BLaER1 (cell line): ENCODE measurements at regions not wholly inside any gene's neighbourhood (a gene's known extent, or its start where the extent isn't known, plus 50 kb on each side); places are given as distances from the start of the nearest gene placed in this dataset.
"Not testable (repeated sequence)": the region's sequence is repeated elsewhere in the genome, so short reads cannot be mapped to it uniquely, and the experiment has no call there.

ENCODE experiments used
- H3K27ac ChIP-seq: shearing (Covaris generic); formaldehyde crosslinking; 2 replicates; pipeline ENCODE4 v1.8.1; 2022
- H3K27me3 ChIP-seq: shearing (Covaris generic); formaldehyde crosslinking; 2 replicates; pipeline ENCODE4 v1.8.1; 2022
- H3K36me3 ChIP-seq: shearing (Covaris generic); formaldehyde crosslinking; 2 replicates; pipeline ENCODE4 v1.8.1; 2022
- H3K4me1 ChIP-seq: shearing (Covaris generic); formaldehyde crosslinking; 2 replicates; pipeline ENCODE4 v1.8.1; 2022
- H3K4me2 ChIP-seq: shearing (Covaris generic); formaldehyde crosslinking; 2 replicates; pipeline ENCODE4 v1.8.1; 2022
- H3K4me3 ChIP-seq: shearing (Covaris generic); formaldehyde crosslinking; 2 replicates; pipeline ENCODE4 v1.8.1; 2022
- H3K9ac ChIP-seq: shearing (Covaris generic); formaldehyde crosslinking; 2 replicates; pipeline ENCODE4 v1.8.1; 2022
- H3K9me3 ChIP-seq: shearing (Covaris generic); formaldehyde crosslinking; 2 replicates; pipeline ENCODE4 v1.8.1; 2022
- H4K20me1 ChIP-seq: shearing (Covaris generic); formaldehyde crosslinking; 2 replicates; pipeline ENCODE4 v1.8.1; 2022
- Cebpa-rat ChIP-seq: shearing (Covaris generic); IDR thresholded peaks from 2 replicates; pipeline ENCODE4 v1.8.1; 2022

- H3K9ac ChIP-seq, result no peak overlapping the region
- no peaks in the 10 kb centered on the region for H3K36me3 ChIP-seq
- no peaks in the 10 kb centered on the region for H4K20me1 ChIP-seq
- H3K27me3 ChIP-seq, result no peaks in the 10 kb centered on the region
- no peak overlapping the region for H3K4me2 ChIP-seq
- no peak overlapping the region for H3K27ac ChIP-seq
- no peak overlapping the region for H3K4me3 ChIP-seq
- H3K4me1 ChIP-seq, result no peaks in the 10 kb centered on the region
- H3K9me3 ChIP-seq, result 0 out of 2 replicates have a peak, but pooled peaks cover under 1% of the 10 kb centered on the region
- TF ChIP-seq Cebpa-rat, result no peak
Observed at GRCh38 chr1:30000266-30000665, 723.1 kb downstream of the MATN1 start.

GRCh38 chr1:29999595-29999994 is 723.8 kb downstream of the MATN1 start:
- no peak for TF ChIP-seq Cebpa-rat
- Histone ChIP-seq H3K27ac (no peak overlapping the region), H3K9ac (no peak overlapping the region), H4K20me1 (no peaks in the 10 kb centered on the region), H3K9me3 (peaks cover 7% of the 10 kb centered on the region; the same call in 1 of the 2 replicates), H3K4me3 (no peak overlapping the region), H3K27me3 (no peaks in the 10 kb centered on the region), H3K36me3 (no peaks in the 10 kb centered on the region), H3K4me1 (no peaks in the 10 kb centered on the region), H3K4me2 (no peak overlapping the region)

- Histone ChIP-seq H3K4me3 (no peak overlapping the region), H4K20me1 (no peaks in the 10 kb centered on the region), H3K4me1 (no peaks in the 10 kb centered on the region), H3K36me3 (no peaks in the 10 kb centered on the region), H3K27me3 (no peaks in the 10 kb centered on the region), H3K4me2 (no peak overlapping the region), H3K27ac (no peak overlapping the region), H3K9me3 (peaks cover 12% of the 10 kb centered on the region), H3K9ac (no peak overlapping the region)
- TF ChIP-seq Cebpa-rat, result no peak
Observed at GRCh38 chr1:29998686-29999085, 724.7 kb downstream of the MATN1 start.

- H3K9ac ChIP-seq, H4K20me1 ChIP-seq, H3K27ac ChIP-seq, H3K4me2 ChIP-seq, H3K4me1 ChIP-seq, H3K27me3 ChIP-seq, H3K4me3 ChIP-seq, H3K36me3 ChIP-seq: not testable (repeated sequence)
- H3K9me3 ChIP-seq, result peaks cover 21% of the 10 kb centered on the region
Observed at GRCh38 chr1:29997818-29998217, 725.6 kb downstream of the MATN1 start.

- Histone ChIP-seq H3K4me3 (no peak overlapping the region), H3K9me3 (peaks cover 22% of the 10 kb centered on the region), H3K4me1 (no peaks in the 10 kb centered on the region), H3K27me3 (no peaks in the 10 kb centered on the region), H3K36me3 (no peaks in the 10 kb centered on the region), H4K20me1 (no peaks in the 10 kb centered on the region), H3K27ac (no peak overlapping the region), H3K9ac (no peak overlapping the region), H3K4me2 (no peak overlapping the region)
- no peak for TF ChIP-seq Cebpa-rat
Observed at GRCh38 chr1:29993950-29994349, 729.4 kb downstream of the MATN1 start.

- no peaks in the 10 kb centered on the region for H3K4me1 ChIP-seq
- H3K27ac ChIP-seq, result no peak overlapping the region
- H4K20me1 ChIP-seq, result no peaks in the 10 kb centered on the region
- H3K4me2 ChIP-seq, result no peak overlapping the region
- H3K36me3 ChIP-seq, result no peaks in the 10 kb centered on the region
- TF ChIP-seq Cebpa-rat, result no peak
- no peaks in the 10 kb centered on the region for H3K27me3 ChIP-seq
- H3K9ac ChIP-seq, result no peak overlapping the region
- H3K4me3 ChIP-seq, result no peak overlapping the region
- peaks cover 22% of the 10 kb centered on the region for H3K9me3 ChIP-seq
Observed at GRCh38 chr1:29991815-29992214, 731.6 kb downstream of the MATN1 start.

- Histone ChIP-seq H3K4me2 (no peak overlapping the region), H3K36me3 (no peaks in the 10 kb centered on the region), H3K9me3 (peaks cover 22% of the 10 kb centered on the region), H3K9ac (no peak overlapping the region), H3K27ac (no peak overlapping the region), H4K20me1 (no peaks in the 10 kb centered on the region), H3K4me1 (no peaks in the 10 kb centered on the region), H3K4me3 (no peak overlapping the region), H3K27me3 (no peaks in the 10 kb centered on the region)
- TF ChIP-seq Cebpa-rat, result no peak
Observed at GRCh38 chr1:29991025-29991424, 732.4 kb downstream of the MATN1 start.

GRCh38 chr1:29990304-29990703 is 733.1 kb downstream of the MATN1 start:
- no peak overlapping the region for H3K9ac ChIP-seq
- no peaks in the 10 kb centered on the region for H3K27me3 ChIP-seq
- H3K36me3 ChIP-seq, result no peaks in the 10 kb centered on the region
- no peak overlapping the region for H3K4me2 ChIP-seq
- H4K20me1 ChIP-seq, result no peaks in the 10 kb centered on the region
- H3K27ac ChIP-seq, result no peak overlapping the region
- peaks cover 22% of the 10 kb centered on the region for H3K9me3 ChIP-seq
- no peak for TF ChIP-seq Cebpa-rat
- H3K4me3 ChIP-seq, result no peak overlapping the region
- H3K4me1 ChIP-seq, result no peaks in the 10 kb centered on the region

- no peak overlapping the region for H3K4me2 ChIP-seq
- H4K20me1 ChIP-seq, result no peaks in the 10 kb centered on the region
- no peak overlapping the region for H3K27ac ChIP-seq
- no peaks in the 10 kb centered on the region for H3K36me3 ChIP-seq
- H3K9ac ChIP-seq, result no peak overlapping the region
- no peaks in the 10 kb centered on the region for H3K4me1 ChIP-seq
- H3K9me3 ChIP-seq, result no peaks in the 10 kb centered on the region
- no peak overlapping the region for H3K4me3 ChIP-seq
- no peak for TF ChIP-seq Cebpa-rat
- H3K27me3 ChIP-seq, result no peaks in the 10 kb centered on the region
Observed at GRCh38 chr1:29986986-29987385, 736.4 kb downstream of the MATN1 start.

- Histone ChIP-seq H3K36me3 (no peaks in the 10 kb centered on the region), H3K4me2 (no peak overlapping the region), H3K27me3 (no peaks in the 10 kb centered on the region), H3K9ac (no peak overlapping the region), H3K9me3 (no peaks in the 10 kb centered on the region), H3K4me1 (no peaks in the 10 kb centered on the region), H4K20me1 (no peaks in the 10 kb centered on the region), H3K27ac (no peak overlapping the region), H3K4me3 (no peak overlapping the region)
- no peak for TF ChIP-seq Cebpa-rat
Observed at GRCh38 chr1:29985606-29985945, 737.8 kb downstream of the MATN1 start.

GRCh38 chr1:29984862-29985605 is 738.4 kb downstream of the MATN1 start:
- no peak for TF ChIP-seq Cebpa-rat
- H3K27ac ChIP-seq, result no peak overlapping the region
- no peaks in the 10 kb centered on the region for H3K36me3 ChIP-seq
- no peaks in the 10 kb centered on the region for H3K27me3 ChIP-seq
- no peak overlapping the region for H3K4me2 ChIP-seq
- H4K20me1 ChIP-seq, result no peaks in the 10 kb centered on the region
- H3K9me3 ChIP-seq, result no peaks in the 10 kb centered on the region
- no peak overlapping the region for H3K4me3 ChIP-seq
- H3K9ac ChIP-seq, result no peak overlapping the region
- no peaks in the 10 kb centered on the region for H3K4me1 ChIP-seq
